ENCODE measurements at regions not wholly inside any gene's neighbourhood (a gene's known extent, or its start where the extent isn't known, plus 50 kb on each side); places are given as distances from the start of the nearest gene placed in this dataset.

DNA sequence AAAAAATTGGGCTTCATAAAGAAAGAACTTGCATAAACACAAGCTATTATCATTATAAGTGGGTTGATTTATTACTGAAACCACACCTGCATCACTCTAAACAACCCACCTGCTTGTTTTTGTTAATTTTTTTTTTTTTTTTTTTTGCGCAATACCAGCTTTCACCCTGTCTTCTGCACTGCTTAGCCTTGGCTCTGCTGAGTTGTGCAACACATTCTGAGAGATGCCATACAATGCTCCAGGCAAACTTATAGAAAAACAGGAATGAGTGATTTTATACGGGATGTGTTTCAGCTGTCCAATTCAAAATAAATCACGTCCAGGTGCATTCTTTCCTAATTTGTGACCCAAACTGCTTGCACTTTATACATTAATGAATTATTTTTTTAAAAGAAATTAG lies 923.6 kb downstream of the GATA3 start:
- TF ChIP-seq EZH2 (IDR thresholded peaks at IDR 0.05; ENCODE audit: insufficient read depth, poor library complexity, severe bottlenecking) (no peak), EZH2phosphoT487 (IDR thresholded peaks at IDR 0.05; ENCODE audit: insufficient read depth, low read depth) (no peak)
